ENCODE measurements at regions not wholly inside any gene's neighbourhood (a gene's known extent, or its start where the extent isn't known, plus 50 kb on each side); places are given as distances from the start of the nearest gene placed in this dataset.

GRCh38 chr3:25021816-25022215, 406.2 kb upstream of the RARB start:
- no peak for DNase-seq

GRCh38 chr3:25023876-25024275, 404.2 kb upstream of the RARB start:
- no peak for DNase-seq

GRCh38 chr3:25025236-25025635, 402.8 kb upstream of the RARB start:
- no peak for DNase-seq

GRCh38 chr3:25027650-25028049, 400.4 kb upstream of the RARB start:
- DNase-seq: no peak

- DNase-seq: no peak
Observed at GRCh38 chr3:25029820-25030219, 398.2 kb upstream of the RARB start.

- DNase-seq: no peak
Observed at GRCh38 chr3:25032344-25032743, 395.7 kb upstream of the RARB start.

GRCh38 chr3:25033407-25034029, 394.5 kb upstream of the RARB start:
- peak; percentile 28 to 68 for DNase-seq

GRCh38 chr3:25035526-25035925, 392.5 kb upstream of the RARB start:
- no peak for DNase-seq

GRCh38 chr3:25036633-25037032, 391.4 kb upstream of the RARB start:
- DNase-seq: no peak

GRCh38 chr3:25037049-25037547, 391.0 kb upstream of the RARB start:
- DNase-seq: no peak

- no peak for DNase-seq
Observed at GRCh38 chr3:25038271-25038670, 389.8 kb upstream of the RARB start.

GRCh38 chr3:25038922-25039321, 389.1 kb upstream of the RARB start:
- DNase-seq: no peak

GRCh38 chr3:25040748-25041147, 387.3 kb upstream of the RARB start:
- no peak for DNase-seq

- no peak for DNase-seq
Observed at GRCh38 chr3:25041871-25042584, 386.0 kb upstream of the RARB start.

GRCh38 chr3:25043177-25043576, 384.9 kb upstream of the RARB start:
- DNase-seq: no peak

- DNase-seq: no peak
Observed at GRCh38 chr3:25043749-25044148, 384.3 kb upstream of the RARB start.

GRCh38 chr3:25044762-25045710, 383.0 kb upstream of the RARB start:
- no peak for DNase-seq

- DNase-seq: no peak
Observed at GRCh38 chr3:25046911-25047771, 380.9 kb upstream of the RARB start.

GRCh38 chr3:25049304-25049703, 378.8 kb upstream of the RARB start:
- no peak for DNase-seq

GRCh38 chr3:25053360-25053759, 374.7 kb upstream of the RARB start:
- no peak for DNase-seq

GRCh38 chr3:25056036-25056755, 371.9 kb upstream of the RARB start:
- DNase-seq: no peak
